ENCODE measurements at regions not wholly inside any gene's neighbourhood (a gene's known extent, or its start where the extent isn't known, plus 50 kb on each side); places are given as distances from the start of the nearest gene placed in this dataset.

GRCh38 chr2:63755965-63756364 is 85.7 kb upstream of the UGP2 start:
- TF ChIP-seq POLR2A (IDR thresholded peaks at IDR 0.05) (no peak), CTCF (IDR thresholded peaks at IDR 0.05) (no peak)
- no peaks in the 10 kb centered on the region for H3K27me3 ChIP-seq
- no peaks in the 10 kb centered on the region for H3K9me3 ChIP-seq
- no peak overlapping the region for H3K4me3 ChIP-seq
- no peak for DNase-seq
- no peak overlapping the region for H3K27ac ChIP-seq
- intact Hi-C loops (cut with DNase I; ENCODE audit: low total_unique reads), result no loop called here
- no peaks in the 10 kb centered on the region for H3K4me1 ChIP-seq
- H3K36me3 ChIP-seq (ENCODE audit: low read depth, missing control alignments), result no peaks in the 10 kb centered on the region

DNA sequence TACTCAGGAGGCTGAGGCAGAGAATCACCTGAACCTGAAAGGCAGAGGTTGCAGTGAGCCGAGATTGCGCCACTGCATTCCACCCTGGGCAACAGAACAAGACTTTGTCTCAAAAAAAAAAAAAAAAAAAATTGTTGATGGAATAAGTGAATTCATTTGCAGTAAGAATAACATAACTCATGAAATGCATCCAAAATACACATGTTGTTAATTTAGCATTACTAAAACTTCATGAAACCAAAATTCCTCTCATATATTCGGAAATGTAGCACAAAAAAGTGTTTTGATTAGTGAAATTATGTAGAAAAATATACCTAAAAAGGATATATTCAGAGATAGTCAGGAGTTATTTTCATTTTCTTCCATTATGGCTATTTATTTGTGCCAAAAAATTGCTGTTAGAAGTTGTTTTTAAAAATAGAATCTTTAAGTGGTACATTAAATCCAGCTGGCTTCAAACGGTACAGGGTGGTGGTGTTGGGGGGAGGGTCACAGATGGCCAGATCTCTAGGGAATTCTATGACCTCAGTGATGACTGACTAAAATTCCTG is 78.2 kb upstream of the UGP2 start:
- Histone ChIP-seq H3K4me3 (no peak overlapping the region), H3K4me1 (no peaks in the 10 kb centered on the region), H3K27me3 (no peaks in the 10 kb centered on the region), H3K9me3 (no peaks in the 10 kb centered on the region), H3K36me3 (ENCODE audit: low read depth, missing control alignments) (no peaks in the 10 kb centered on the region), H3K27ac (no peak overlapping the region)
- intact Hi-C loops (cut with DNase I; ENCODE audit: low total_unique reads), result no loop called here
- WGBS, 2 donors, result 59 to 63% methylated on average over 4 of the region's 4 CpGs
- no peak for TF ChIP-seq CTCF (IDR thresholded peaks at IDR 0.05)
- no peak for TF ChIP-seq POLR2A (IDR thresholded peaks at IDR 0.05)
- no peak for DNase-seq

GRCh38 chr2:63764630-63765029 is 77.1 kb upstream of the UGP2 start:
- no peaks in the 10 kb centered on the region for H3K36me3 ChIP-seq (ENCODE audit: low read depth, missing control alignments)
- no peaks in the 10 kb centered on the region for H3K4me1 ChIP-seq
- TF ChIP-seq POLR2A (IDR thresholded peaks at IDR 0.05), result no peak
- TF ChIP-seq CTCF (IDR thresholded peaks at IDR 0.05), result no peak
- H3K27me3 ChIP-seq, result no peaks in the 10 kb centered on the region
- no peak overlapping the region for H3K4me3 ChIP-seq
- no peaks in the 10 kb centered on the region for H3K9me3 ChIP-seq
- H3K27ac ChIP-seq, result no peak overlapping the region
- no peak for DNase-seq
- intact Hi-C loops (cut with DNase I; ENCODE audit: low total_unique reads), result no loop called here
- WGBS, 2 donors, result 74 to 84% methylated on average over 2 of the region's 2 CpGs

GRCh38 chr2:63765117-63765516 is 76.6 kb upstream of the UGP2 start:
- no peaks in the 10 kb centered on the region for H3K36me3 ChIP-seq (ENCODE audit: low read depth, missing control alignments)
- H3K27ac ChIP-seq, result no peak overlapping the region
- intact Hi-C loops (cut with DNase I; ENCODE audit: low total_unique reads), result no loop called here
- no peaks in the 10 kb centered on the region for H3K4me1 ChIP-seq
- no peak overlapping the region for H3K4me3 ChIP-seq
- DNase-seq, result no peak
- H3K9me3 ChIP-seq, result no peaks in the 10 kb centered on the region
- WGBS, 2 donors, result 83 to 95% methylated on average over 2 of the region's 2 CpGs
- no peak for TF ChIP-seq POLR2A (IDR thresholded peaks at IDR 0.05)
- no peak for TF ChIP-seq CTCF (IDR thresholded peaks at IDR 0.05)
- H3K27me3 ChIP-seq, result no peaks in the 10 kb centered on the region

GRCh38 chr2:63767307-63767706 is 74.4 kb upstream of the UGP2 start:
- 81 to 94% methylated on average over 1 of the region's 1 CpG for WGBS, 2 donors
- TF ChIP-seq POLR2A (IDR thresholded peaks at IDR 0.05) (no peak), CTCF (IDR thresholded peaks at IDR 0.05) (no peak)
- Histone ChIP-seq H3K9me3 (no peaks in the 10 kb centered on the region), H3K36me3 (ENCODE audit: low read depth, missing control alignments) (no peaks in the 10 kb centered on the region), H3K4me3 (no peak overlapping the region), H3K4me1 (no peaks in the 10 kb centered on the region), H3K27ac (no peak overlapping the region), H3K27me3 (no peaks in the 10 kb centered on the region)
- intact Hi-C loops (cut with DNase I; ENCODE audit: low total_unique reads), result no loop called here
- no peak for DNase-seq
